CD4-positive, alpha-beta T cell treated with Interleukin-15 for 4 hours (primary cell): ENCODE measurements at regions not wholly inside any gene's neighbourhood (a gene's known extent, or its start where the extent isn't known, plus 50 kb on each side); places are given as distances from the start of the nearest gene placed in this dataset.

Source experiments
- DNase-seq: peaks from one replicate; pipeline ENCODE4 v3.0.0-alpha.2; 2020; ENCODE audit warnings: low spot score

DNA sequence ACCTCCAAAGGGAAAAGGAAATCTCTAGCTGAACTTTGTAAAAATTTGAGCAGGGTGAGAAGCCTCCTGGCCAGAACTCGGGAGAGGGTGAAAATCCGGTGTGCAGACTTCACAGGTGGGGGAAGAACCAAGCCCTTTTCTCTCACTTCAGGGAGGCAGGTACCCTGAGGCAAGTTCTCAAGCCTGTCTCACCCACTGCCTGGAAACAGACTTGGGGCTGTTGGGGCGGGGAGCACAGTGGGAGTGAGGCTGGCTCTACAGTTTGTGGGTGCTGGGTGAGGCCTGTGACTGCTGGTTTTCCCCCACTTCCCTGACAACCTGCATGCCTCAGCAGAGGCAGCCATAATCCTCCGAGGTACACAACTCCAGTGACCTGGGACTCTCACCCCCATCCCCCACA, 187.1 kb downstream of the KIF4B start:
- no peak for DNase-seq

DNA sequence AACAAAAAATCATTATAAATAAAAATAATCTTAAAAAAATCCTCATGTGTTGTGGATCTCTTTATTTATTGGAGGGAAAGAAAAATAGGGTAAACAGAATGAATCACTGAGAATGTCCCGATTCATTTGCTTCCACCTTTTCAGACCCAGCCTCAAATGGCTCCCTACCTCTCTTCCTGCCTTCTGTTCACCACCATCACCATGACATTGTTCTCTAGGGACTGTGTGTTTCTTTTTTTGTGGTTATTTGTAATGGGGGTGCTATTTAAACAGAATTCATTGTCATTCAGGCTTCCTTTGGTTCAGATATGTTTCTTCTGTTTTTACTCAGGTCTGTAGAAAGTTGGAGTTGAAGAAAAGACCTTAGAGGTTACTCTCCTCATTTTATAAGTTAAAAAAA, 198.2 kb downstream of the KIF4B start:
- no peak for DNase-seq

DNA sequence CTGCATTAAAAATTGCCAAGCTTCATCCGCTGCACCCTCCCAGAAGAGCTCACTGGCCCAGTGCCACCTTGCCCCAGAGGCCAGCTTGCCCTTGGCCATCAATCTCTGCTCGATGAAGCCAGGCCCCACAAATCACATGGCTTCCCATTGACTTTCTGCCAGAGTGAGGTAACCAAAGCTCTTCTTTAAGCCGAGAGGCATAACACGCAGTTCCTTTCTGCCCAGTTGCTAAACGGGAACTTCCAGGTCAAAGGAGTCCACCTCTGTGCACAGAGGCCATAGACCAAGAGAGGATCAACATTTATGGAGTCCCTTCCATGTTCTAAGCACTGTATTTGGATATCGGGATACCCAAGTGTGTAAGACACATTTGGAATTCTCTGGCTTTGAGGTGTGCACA, 208.8 kb downstream of the KIF4B start:
- no peak for DNase-seq

DNA sequence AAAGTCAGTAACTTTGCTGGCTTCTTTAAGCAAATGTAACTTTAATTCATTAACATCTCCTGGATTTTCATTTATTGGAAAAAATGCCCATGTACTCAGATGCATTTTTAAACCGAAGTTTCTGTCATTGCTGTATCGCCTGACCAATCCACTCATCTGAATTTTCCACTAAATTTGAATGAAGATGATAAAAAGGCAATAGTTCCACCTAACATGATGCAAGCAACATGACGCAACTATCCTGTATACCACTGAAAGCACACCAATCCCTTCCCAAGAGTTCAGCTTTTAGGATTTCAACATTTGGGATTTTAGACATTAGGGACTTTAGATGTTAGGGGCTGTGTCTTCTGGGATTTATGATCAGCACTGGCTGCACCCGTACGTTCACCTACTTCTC, 215.6 kb downstream of the KIF4B start:
- no peak for DNase-seq

DNA sequence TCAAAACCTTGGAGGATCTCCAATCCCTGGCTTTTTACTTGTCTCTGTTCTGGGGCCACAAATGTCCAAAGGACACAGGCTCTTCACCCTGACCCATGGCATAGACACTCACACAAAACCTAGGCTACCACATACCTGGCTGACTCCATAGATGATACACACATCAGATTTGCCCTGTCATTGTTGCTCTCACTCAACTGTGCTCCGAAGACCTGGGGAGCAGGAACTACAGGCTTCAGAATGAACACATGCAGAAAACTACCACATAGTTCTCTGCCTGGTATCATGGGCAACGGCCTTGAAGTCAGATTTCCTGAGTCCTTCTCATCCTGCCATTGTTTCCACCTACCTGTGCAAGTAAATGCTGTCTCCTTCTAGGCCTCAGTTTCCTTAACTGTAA, 226.2 kb downstream of the KIF4B start:
- no peak for DNase-seq

DNA sequence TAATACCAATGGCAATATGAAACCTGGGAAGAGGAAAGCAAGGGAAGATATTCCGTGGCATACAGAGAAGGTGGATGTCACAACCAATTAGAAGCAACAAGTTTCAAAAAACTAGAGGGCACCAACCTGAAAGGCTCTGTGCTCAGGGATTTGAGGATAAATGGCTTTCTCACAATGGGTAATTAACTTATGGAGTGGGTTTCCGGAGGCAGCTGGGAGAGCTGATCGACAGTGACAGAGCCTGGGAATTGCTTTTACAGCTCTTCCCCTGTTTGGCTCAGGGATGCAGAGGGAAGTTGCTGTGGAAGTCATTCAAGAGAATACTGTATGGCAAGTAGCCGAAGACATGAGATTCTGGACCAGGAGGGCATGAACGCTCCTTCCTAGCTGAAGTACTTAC, 237.0 kb downstream of the KIF4B start:
- DNase-seq: no peak

DNA sequence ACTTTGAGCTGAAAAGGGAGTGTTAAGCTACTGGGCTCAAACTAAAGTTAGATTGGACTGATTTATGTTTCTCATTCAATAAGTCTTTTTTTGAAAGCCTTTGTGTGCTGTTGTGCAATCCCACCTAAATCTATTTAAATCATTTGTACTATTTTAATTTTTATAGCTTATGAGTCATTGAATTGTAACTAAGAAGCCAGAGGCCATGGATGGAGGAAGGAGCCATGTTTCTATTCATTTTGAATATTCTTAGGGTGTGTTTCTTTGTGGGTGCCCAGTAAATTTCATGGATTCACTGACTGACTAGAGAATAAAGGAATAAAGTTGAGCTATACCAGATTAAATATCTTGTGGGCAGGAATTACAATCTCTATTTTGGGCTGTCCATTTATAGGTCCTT, 238.5 kb downstream of the KIF4B start:
- no peak for DNase-seq

DNA sequence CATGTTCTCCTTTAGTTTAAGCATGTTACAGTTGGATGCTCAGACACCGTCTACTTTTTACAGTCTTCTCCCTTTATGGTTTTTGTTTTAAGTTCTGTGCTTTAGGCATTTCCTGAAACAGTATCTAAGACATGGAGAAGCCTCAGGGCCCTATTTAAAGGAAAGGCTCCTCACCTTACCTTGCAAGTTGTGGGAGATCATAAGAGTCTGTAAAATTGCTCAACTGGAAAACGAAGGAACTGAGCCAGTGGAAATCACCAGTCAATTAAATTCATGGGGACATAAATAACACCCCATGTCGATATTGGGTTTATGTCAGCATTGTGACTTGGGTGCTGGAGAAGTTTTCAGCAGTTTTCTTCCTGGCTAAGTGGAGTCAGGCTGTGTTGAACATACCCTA, 239.2 kb downstream of the KIF4B start:
- DNase-seq: no peak

DNA sequence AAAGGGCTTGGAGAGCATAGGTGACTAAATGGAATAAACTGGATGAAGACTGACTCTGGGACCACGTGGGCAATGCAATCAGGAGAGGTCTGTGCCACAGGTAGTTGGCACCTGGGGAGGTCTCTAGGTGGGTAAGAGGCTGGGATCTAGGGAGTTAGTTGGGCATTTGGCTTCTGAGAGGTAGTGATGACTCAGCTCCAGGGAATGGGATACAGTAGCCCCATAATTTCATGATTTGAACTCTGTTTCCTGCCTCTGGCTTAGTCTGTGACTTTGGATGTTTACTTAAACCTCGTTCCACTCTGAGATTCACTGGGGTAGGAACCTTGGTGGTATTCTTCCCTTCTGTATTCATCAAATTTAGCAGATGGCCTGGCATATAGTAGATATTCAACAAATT, 240.8 kb downstream of the KIF4B start:
- DNase-seq: no peak

DNA sequence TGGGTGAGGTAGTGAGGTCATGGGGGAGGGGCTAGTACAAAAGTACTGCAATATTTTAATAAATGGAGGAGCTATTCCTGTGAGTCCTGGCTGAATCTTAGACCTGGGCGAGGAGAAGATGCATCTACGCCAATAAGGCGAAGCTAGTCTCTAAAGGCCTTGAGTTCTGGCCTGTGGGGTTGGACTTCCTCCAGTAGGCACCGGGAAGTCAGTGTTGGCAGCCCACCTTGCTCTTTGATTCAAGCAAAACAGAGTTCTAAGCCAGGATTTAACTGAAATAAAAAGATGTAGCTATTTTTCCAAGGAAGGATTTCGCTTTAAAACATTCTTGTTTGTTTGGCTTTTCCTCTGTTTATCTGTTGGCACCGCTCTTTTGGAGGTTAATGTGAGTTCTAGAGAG, 244.6 kb downstream of the KIF4B start:
- DNase-seq: no peak

DNA sequence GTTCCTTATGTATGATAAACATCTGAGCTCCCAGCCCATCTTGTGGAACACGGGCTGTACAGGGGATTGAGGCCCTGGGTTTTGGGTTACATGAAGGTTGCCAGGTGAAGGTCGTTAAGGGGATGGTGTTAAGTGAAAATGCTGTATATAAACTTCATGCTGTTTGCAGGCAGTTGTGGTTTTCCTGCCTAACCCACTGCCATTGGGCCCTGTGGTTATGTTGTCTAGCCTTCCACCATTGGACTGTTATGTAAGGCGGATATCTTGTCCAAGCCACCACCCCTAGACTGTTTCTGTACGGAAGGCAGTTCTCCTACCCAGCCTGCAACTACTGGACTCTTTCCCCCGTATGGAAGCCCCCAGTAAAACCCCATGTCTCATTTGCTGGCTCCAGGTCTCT, 246.1 kb downstream of the KIF4B start:
- DNase-seq: no peak

DNA sequence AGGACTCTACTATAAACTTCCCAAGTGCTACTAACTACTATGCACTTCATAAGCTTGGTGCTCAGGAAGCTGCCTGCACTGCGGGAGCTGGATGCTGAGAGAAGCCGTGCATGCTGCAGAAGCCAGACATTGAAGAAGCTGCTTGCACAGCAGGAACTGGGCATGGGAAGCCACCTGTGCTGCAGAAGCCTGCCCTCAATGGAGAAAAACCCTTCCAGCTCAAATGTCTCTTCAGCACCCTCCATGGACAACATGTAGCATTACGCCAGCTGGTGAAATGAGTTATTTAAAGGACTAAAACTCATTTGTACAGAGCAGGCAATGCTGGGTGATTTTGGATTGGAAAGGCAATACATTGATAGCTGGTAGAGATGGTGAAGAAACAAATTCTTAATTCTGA, 247.2 kb downstream of the KIF4B start:
- no peak for DNase-seq

DNA sequence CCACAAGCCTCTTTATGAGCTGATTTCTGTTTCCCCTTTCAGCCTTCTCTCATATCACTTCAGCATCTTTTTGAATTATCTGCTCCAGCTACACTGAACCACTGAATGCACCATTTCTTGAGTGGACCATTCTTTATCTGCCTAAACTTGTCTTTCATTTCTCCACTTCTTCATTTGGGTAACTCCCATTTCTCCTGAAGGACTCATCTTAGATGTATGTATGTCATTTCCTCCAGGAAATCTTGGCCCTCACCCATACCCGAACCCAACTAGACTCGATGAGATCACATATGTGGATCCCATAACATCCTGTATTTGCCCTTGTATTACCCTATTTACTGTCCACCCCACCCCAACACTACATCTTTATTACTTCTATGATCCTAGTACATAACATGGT, 249.8 kb downstream of the KIF4B start:
- no peak for DNase-seq

DNA sequence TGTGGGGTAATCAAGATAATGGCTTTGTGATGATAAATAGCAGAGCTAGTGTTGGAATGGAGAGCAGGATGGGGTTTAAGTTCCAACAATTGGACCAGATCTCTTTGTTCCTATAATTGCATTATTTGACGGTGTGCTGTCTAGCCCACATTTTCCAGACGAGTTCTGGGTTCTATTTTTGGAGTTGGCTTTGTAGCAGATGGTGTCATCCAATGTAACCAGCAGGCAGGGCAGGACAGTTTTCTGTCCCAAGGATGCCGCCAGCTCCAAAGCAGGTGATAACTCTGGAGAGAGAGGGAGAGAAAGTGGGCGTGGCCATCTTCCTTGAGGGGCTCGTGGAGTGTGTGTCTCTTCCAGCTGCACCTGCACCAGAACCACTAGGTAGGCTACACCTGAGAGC, 251.3 kb downstream of the KIF4B start:
- no peak for DNase-seq

DNA sequence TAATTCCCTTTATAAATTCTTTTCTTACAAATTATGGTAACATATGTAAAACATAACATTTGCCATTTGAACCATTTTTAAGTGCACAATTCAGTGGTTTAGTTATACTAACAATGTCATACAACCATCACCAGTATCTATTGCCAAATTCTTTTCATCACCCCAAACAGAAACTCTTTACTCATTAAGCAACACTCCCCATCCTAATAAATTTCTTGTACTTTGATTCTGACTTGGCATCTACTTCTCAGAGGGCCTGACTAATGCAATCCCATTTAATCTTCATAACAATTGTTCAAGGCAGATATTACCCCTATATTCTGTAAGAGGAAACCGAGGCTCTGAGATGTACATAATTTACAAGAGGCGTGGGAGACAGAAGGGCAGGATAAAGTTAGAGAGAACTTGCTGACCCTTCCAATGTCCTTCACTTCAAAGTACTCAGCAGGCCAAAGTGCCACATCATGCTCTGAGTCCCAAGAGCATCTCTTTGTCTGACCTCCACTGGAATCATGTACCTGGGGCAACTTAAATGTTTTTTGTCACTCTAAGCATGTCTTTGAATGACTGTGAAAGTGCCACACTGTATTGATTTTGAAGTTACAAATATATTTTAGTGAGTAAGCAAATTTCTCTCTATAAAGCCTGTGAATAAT, 255.3 kb downstream of the KIF4B start:
- no peak for DNase-seq

DNA sequence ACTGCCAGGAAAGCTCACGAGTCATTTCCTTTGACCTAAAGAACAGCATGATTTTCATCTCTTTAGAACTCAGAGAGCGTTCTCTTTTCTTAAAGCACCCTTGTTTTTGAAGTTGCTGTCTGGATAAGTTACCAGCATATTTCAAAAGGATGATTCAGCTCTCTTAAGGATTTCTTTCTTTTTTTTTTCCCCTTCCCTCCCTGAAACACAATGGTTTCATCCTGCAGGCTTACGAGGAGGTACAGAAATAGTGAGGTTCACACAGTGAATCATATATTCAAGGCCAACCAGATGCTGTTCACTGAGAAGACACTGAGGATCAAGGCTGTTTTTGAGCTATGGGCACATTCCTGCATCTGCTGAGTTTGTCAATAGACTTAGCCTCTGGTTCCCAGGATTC, 257.2 kb downstream of the KIF4B start:
- DNase-seq: no peak

DNA sequence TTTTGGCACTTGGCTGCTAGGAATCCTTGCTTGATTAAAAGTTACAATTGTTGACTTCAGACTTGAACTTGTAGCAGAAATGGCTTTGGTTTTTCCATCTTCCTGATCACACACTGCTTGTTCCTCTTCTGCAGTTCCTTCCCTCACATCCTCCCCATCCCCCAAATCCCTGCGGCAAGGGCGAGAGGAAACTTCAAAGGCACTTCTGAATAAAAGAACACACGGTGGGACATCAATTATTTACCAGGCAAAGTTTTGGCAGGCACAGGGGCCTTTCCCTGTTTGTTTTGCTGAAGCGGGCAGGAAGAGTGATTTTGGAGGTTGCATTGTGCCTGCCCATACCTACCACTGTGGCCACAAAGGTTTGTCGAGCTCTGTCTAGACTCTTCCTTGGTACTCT, 260.9 kb downstream of the KIF4B start:
- no peak for DNase-seq

DNA sequence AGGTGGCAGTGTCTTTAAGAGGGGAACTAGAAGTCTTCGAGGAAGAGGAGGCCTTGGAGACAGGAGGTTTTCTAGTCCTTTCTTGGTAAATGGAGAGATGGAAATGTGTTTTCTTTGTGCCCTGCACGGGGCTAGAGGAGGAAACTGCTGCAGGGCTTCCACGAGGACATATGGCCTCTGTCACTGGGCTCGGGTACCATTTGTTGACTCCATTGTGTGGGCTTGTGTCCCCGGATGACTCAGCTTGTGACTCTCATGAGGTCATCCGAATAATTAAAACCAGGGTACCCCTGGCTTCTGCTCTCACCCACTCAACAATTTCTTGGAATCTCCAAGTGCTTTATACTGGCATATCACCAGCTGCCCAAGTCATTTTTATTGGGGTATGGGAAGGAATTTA, 261.7 kb downstream of the KIF4B start:
- DNase-seq: no peak

DNA sequence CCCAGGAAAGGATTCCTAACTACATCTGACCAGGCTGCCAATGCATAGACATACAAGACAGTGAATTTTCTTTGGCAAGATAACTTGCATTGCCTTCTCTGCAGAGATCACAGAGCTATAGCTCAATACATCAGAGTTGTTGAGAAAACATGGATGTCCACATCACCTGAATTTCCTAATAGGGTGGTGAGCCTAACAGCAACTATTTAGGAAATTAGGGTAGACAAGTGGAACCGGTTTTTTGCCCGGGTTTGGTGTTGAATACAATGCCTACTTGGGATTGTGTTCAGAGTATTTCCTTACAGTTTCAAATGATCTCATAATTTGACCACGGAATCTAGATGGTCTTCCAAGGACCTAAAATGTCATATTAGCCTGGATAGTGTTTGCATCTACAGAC, 262.7 kb downstream of the KIF4B start:
- DNase-seq: no peak

DNA sequence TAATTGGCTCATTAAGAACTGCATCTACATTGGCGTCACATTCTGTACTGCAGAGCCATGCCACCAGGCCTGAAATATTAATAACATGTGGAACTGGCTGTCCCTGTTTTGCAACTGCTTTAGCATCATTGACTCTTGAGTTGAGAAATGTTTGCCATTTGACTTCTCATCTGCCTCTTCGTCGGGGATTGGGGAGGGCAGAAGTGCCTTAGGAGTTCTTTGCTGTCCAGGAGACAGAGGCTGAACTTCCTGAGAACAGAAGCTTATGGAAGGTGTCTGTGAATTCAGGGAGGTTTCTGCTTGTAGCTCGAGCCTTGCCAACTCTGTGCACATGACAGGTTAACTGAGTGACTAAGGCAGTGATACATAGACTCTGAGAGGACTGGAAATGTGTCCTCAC, 265.0 kb downstream of the KIF4B start:
- no peak for DNase-seq

DNA sequence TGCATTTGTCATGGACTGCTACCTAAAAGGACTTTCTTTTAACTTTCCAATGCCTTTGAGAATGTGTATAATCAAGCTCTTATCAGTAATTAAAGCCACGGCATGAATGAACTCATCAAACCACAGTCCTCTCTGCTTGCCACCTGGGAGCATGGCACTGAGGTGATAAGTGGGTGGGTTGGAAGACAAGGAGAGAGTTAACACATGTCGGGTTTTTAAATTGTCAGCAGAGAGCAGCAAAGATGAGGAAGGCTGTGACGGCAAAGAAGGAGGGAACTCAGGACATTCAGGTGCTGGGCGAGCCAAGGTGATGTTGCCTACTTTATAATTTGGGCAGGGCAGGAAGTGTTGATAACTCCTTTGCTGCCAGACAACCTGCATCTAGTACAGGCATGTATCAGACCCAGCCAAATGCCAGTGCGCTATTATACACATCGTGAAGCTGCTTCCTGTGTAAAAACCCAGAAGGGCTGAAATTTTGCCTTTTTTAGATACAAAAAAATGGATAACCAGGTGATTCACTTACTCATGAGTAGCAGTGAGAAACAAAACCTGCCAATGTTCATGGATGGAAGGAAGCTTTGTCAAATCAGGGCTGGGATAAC, 269.1 kb downstream of the KIF4B start:
- DNase-seq: no peak

DNA sequence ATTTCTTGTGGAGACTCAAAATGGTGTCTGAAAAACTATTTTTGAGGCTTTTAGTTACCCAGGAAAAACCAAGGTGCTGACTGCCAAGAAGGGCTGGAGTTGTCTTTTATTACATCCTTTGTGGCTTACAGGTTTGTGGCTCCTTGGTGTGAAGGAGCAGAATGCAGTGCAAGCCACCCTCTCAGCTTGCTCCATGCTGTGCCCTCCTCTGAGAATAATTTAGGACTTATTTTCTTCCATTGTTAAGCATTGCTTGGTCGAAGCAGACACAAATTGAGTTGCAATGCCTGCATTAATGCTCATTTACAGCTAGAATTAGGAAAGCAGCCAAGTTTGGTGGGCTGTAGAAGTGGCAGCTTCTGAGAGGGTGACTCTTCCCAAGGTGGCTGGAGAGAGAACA, 272.2 kb downstream of the KIF4B start:
- no peak for DNase-seq

DNA sequence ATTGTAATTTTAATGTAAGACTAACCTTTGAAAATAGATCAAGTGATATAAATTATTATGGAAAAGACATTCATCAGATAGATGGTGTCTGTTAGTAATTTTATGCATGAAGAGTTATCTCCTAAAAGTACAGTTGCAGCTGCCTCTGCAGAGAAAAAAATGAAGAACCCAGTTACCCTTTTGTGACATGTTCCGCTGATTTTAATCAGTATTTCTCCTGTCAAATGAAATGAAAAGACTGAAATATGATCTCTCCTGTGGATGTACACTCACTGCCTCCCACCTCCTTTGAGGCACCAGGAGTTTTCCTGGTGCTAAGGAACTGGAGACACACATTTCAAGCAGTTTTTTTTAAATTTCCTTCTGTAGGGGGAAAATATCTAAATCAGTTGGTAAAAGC, 277.4 kb downstream of the KIF4B start:
- DNase-seq: no peak

DNA sequence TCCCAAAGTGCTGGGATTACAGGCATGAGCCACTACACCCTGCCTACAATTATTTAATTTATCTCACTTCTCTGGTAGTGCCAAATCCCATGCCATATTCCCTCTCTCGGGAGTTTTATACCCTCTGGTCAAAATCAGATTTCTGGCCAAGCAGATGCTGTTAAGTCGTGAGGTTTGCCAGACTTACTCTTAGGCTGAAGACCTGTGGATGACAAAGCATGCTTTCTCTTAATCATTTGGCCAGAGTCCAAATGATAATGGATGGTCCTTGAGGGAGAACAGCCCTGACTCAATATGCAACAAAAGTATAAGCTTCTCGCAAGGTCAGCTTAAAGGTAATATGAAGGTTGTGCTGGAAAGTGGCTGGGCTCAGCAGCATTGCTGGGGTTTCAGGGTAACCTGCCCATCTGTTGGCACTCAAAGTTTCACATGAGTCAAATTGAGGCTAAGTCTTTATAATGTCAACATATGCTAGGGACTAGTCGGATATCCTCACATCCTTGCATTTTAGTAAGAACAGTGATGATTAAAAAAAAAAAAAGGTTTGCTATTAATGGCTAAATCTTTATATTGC, 280.1 kb downstream of the KIF4B start:
- no peak for DNase-seq
